Ovary (tissue), 1 donor: ENCODE measurements at regions not wholly inside any gene's neighbourhood (a gene's known extent, or its start where the extent isn't known, plus 50 kb on each side); places are given as distances from the start of the nearest gene placed in this dataset.

ENCODE experiments used
- EP300 ChIP-seq: sonication (generic); formaldehyde crosslinking; IDR thresholded peaks from one replicate; pipeline ENCODE4 v1.6.1; 2017; ENCODE audit warnings: antibody characterized with exemption
- POLR2A ChIP-seq: fragments of 450-650 bp; IDR thresholded peaks from one replicate; pipeline ENCODE4 v1.6.1; 2017; ENCODE audit warnings: antibody characterized with exemption, mild to moderate bottlenecking, moderate library complexity

DNA sequence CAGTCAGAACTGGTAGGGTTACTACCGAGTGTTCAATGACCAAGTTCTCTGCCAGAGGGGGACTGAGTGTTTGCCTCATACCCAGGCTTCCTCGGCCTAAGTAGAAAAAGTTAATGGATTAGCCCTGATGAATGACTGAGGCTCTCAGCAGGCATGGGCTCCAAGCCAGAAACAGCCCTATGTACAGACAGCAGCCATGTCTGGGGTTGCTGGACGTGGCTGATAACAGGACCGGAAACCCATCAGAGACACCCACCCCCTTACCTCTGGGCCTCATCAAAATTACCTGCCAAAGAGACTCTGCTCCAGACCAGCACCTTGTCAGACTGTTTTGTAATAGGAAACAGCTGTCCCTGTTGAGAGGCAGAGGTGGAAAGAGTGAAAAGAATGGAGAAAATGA, 351.4 kb downstream of the ETS1 start:
- TF ChIP-seq POLR2A: no peak
- no peak for TF ChIP-seq EP300
